ENCODE measurements at regions not wholly inside any gene's neighbourhood (a gene's known extent, or its start where the extent isn't known, plus 50 kb on each side); places are given as distances from the start of the nearest gene placed in this dataset.

GRCh38 chr10:78165172-78165571 is 131.5 kb downstream of the RPS24 start:
- H3K27ac ChIP-seq = no peak overlapping the region
- no peaks in the 10 kb centered on the region for H3K36me3 ChIP-seq (replicated peaks)
- no peak overlapping the region for H3K4me3 ChIP-seq (ENCODE audit: low read depth, low read length)
- DNase-seq = no peak
- H3K27me3 ChIP-seq (replicated peaks) = peaks cover 12% of the 10 kb centered on the region
- in situ Hi-C loops (cut with HindIII; ENCODE audit: low pct_ligation_motif_present, low sequenced_read_pairs) = no loop called here
- TF ChIP-seq CTCF (IDR thresholded peaks at IDR 0.05; ENCODE audit: low read depth, low read length, missing control alignments) = no peak

GRCh38 chr10:78165617-78166016 is 132.0 kb downstream of the RPS24 start:
- no peak overlapping the region for H3K4me3 ChIP-seq (ENCODE audit: low read depth, low read length)
- DNase-seq = no peak
- TF ChIP-seq CTCF (IDR thresholded peaks at IDR 0.05; ENCODE audit: low read depth, low read length, missing control alignments) = peak; percentile 49
- no peaks in the 10 kb centered on the region for H3K36me3 ChIP-seq (replicated peaks)
- in situ Hi-C loops (cut with HindIII; ENCODE audit: low pct_ligation_motif_present, low sequenced_read_pairs) = no loop called here
- no peak overlapping the region for H3K27ac ChIP-seq
- peaks cover 12% of the 10 kb centered on the region for H3K27me3 ChIP-seq (replicated peaks)

- no peaks in the 10 kb centered on the region for H3K36me3 ChIP-seq (replicated peaks)
- H3K27me3 ChIP-seq (replicated peaks) = peaks cover 7% of the 10 kb centered on the region
- in situ Hi-C loops (cut with HindIII; ENCODE audit: low pct_ligation_motif_present, low sequenced_read_pairs) = no loop called here
- H3K4me3 ChIP-seq (ENCODE audit: low read depth, low read length) = no peak overlapping the region
- no peak for TF ChIP-seq CTCF (IDR thresholded peaks at IDR 0.05; ENCODE audit: low read depth, low read length, missing control alignments)
- no peak overlapping the region for H3K27ac ChIP-seq
- DNase-seq = no peak
Measured at GRCh38 chr10:78166261-78166660, 132.6 kb downstream of the RPS24 start.

- Histone ChIP-seq H3K4me3 (ENCODE audit: low read depth, low read length) (no peak overlapping the region), H3K36me3 (replicated peaks) (no peaks in the 10 kb centered on the region), H3K27ac (no peak overlapping the region), H3K27me3 (replicated peaks) (peaks cover 10% of the 10 kb centered on the region)
- no peak for DNase-seq
- in situ Hi-C loops (cut with HindIII; ENCODE audit: low pct_ligation_motif_present, low sequenced_read_pairs) = no loop called here
- no peak for TF ChIP-seq CTCF (IDR thresholded peaks at IDR 0.05; ENCODE audit: low read depth, low read length, missing control alignments)
Measured at GRCh38 chr10:78169214-78169613, 135.6 kb downstream of the RPS24 start.

GRCh38 chr10:78170026-78170475 is 136.4 kb downstream of the RPS24 start:
- in situ Hi-C loops (cut with HindIII; ENCODE audit: low pct_ligation_motif_present, low sequenced_read_pairs) = no loop called here
- DNase-seq = no peak
- no peak overlapping the region for H3K27ac ChIP-seq
- peaks cover 12% of the 10 kb centered on the region for H3K27me3 ChIP-seq (replicated peaks)
- H3K4me3 ChIP-seq (ENCODE audit: low read depth, low read length) = no peak overlapping the region
- H3K36me3 ChIP-seq (replicated peaks) = no peaks in the 10 kb centered on the region
- no peak for TF ChIP-seq CTCF (IDR thresholded peaks at IDR 0.05; ENCODE audit: low read depth, low read length, missing control alignments)

GRCh38 chr10:78171633-78172400 is 138.2 kb downstream of the RPS24 start:
- H3K4me3 ChIP-seq (ENCODE audit: low read depth, low read length) = no peak overlapping the region
- peaks cover 11% of the 10 kb centered on the region for H3K27me3 ChIP-seq (replicated peaks)
- no peaks in the 10 kb centered on the region for H3K36me3 ChIP-seq (replicated peaks)
- no peak for TF ChIP-seq CTCF (IDR thresholded peaks at IDR 0.05; ENCODE audit: low read depth, low read length, missing control alignments)
- DNase-seq = no peak
- H3K27ac ChIP-seq = no peak overlapping the region
- in situ Hi-C loops (cut with HindIII; ENCODE audit: low pct_ligation_motif_present, low sequenced_read_pairs) = no loop called here

Data from brain microvascular endothelial cell (primary cell).